ENCODE measurements at regions not wholly inside any gene's neighbourhood (a gene's known extent, or its start where the extent isn't known, plus 50 kb on each side); places are given as distances from the start of the nearest gene placed in this dataset.

- H3K4me3 ChIP-seq, result no peak overlapping the region
- no peaks in the 10 kb centered on the region for H3K4me1 ChIP-seq
- no peaks in the 10 kb centered on the region for H3K27me3 ChIP-seq
- H3K36me3 ChIP-seq, result no peaks in the 10 kb centered on the region
- no peak overlapping the region for H3K27ac ChIP-seq (replicated peaks in 1 of 4)
- whole genome bisulfite sequencing, result 39% methylated on average over 6 of the region's 6 CpGs
- H3K9me3 ChIP-seq, result no peaks in the 10 kb centered on the region
- intact Hi-C loops (cut with DNase I), result no loop called here
- DNase-seq (ENCODE audit: extremely low spot score), result no peak
- TF ChIP-seq, protein P1, sequence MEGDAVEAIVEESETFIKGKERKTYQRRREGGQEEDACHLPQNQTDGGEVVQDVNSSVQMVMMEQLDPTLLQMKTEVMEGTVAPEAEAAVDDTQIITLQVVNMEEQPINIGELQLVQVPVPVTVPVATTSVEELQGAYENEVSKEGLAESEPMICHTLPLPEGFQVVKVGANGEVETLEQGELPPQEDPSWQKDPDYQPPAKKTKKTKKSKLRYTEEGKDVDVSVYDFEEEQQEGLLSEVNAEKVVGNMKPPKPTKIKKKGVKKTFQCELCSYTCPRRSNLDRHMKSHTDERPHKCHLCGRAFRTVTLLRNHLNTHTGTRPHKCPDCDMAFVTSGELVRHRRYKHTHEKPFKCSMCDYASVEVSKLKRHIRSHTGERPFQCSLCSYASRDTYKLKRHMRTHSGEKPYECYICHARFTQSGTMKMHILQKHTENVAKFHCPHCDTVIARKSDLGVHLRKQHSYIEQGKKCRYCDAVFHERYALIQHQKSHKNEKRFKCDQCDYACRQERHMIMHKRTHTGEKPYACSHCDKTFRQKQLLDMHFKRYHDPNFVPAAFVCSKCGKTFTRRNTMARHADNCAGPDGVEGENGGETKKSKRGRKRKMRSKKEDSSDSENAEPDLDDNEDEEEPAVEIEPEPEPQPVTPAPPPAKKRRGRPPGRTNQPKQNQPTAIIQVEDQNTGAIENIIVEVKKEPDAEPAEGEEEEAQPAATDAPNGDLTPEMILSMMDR (IDR thresholded peaks at IDR 0.05), result no peak
- TF ChIP-seq POLR2A (IDR thresholded peaks at IDR 0.05; ENCODE audit: low read depth) (no peak), POLR2AphosphoS5 (IDR thresholded peaks at IDR 0.05) (no peak), EP300 (IDR thresholded peaks at IDR 0.05) (no peak)
Measured at GRCh38 chr4:66814277-66814676, 731.0 kb downstream of the CENPC start.

DNA sequence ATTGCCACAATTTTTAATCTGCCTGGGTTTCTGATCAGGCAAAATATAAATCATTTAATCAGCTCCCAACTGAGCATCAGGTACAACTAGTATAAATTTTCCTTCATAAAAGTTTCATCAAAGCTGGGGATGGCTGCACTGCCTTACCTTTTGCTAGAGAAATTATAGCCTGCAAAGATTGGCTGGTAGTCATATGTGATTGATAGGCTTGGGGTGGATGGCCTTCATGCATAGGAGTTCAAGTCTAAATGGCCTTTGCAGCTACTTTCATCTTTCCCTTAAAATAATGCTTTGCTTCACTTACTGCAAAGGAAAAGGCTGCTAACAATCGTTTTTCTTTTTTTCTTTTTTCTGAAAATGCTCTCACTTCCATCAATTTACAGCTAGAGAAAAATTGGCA lies 739.7 kb downstream of the CENPC start:
- no peak for TF ChIP-seq EP300 (IDR thresholded peaks at IDR 0.05)
- no peak for TF ChIP-seq POLR2AphosphoS5 (IDR thresholded peaks at IDR 0.05)
- TF ChIP-seq, protein P1 (IDR thresholded peaks at IDR 0.05), result no peak
- TF ChIP-seq POLR2A (IDR thresholded peaks at IDR 0.05; ENCODE audit: low read depth), result no peak
- Histone ChIP-seq H3K36me3 (no peaks in the 10 kb centered on the region), H3K9me3 (no peaks in the 10 kb centered on the region), H3K27ac (replicated peaks in 1 of 4) (no peak overlapping the region), H3K4me3 (no peak overlapping the region), H3K4me1 (no peaks in the 10 kb centered on the region), H3K27me3 (no peaks in the 10 kb centered on the region)
- intact Hi-C loops (cut with DNase I), result no loop called here
- DNase-seq (ENCODE audit: extremely low spot score), result no peak
- 48% methylated on average over 1 of the region's 1 CpG for WGBS

DNA sequence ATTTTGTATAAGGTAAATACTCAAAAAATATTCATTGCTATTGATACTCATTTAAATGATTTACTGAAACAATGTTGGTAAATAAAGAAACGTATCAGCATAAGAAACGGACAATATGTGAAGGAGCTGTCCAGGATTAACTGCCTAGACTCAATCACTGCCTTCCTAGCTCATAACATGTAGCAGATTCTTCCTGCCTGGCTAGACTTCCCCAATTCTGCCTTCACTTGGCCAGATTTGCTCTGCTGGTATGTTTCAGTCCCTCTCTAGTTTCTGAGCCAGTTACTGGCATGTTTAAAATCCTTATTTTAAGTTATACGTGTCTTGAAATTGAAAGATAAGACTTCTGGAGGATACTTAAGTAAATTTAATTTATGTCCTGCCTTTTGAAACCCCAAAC lies 740.3 kb downstream of the CENPC start:
- TF ChIP-seq, protein P1 (IDR thresholded peaks at IDR 0.05), result no peak
- TF ChIP-seq POLR2AphosphoS5 (IDR thresholded peaks at IDR 0.05), result no peak
- no peak for TF ChIP-seq POLR2A (IDR thresholded peaks at IDR 0.05; ENCODE audit: low read depth)
- TF ChIP-seq EP300 (IDR thresholded peaks at IDR 0.05), result no peak
- WGBS, result 47% methylated on average over 3 of the region's 3 CpGs
- Histone ChIP-seq H3K36me3 (no peaks in the 10 kb centered on the region), H3K4me3 (no peak overlapping the region), H3K27ac (replicated peaks in 1 of 4) (no peak overlapping the region), H3K9me3 (no peaks in the 10 kb centered on the region), H3K27me3 (no peaks in the 10 kb centered on the region), H3K4me1 (no peaks in the 10 kb centered on the region)
- DNase-seq (ENCODE audit: extremely low spot score), result no peak
- intact Hi-C loops (cut with DNase I), result no loop called here

- TF ChIP-seq POLR2AphosphoS5 (IDR thresholded peaks at IDR 0.05) (no peak), POLR2A (IDR thresholded peaks at IDR 0.05; ENCODE audit: low read depth) (no peak), EP300 (IDR thresholded peaks at IDR 0.05) (no peak)
- TF ChIP-seq, protein P1 (IDR thresholded peaks at IDR 0.05), result no peak
- intact Hi-C loops (cut with DNase I), result no loop called here
- no peak for DNase-seq (ENCODE audit: extremely low spot score)
- Histone ChIP-seq H3K27ac (replicated peaks in 1 of 4) (no peak overlapping the region), H3K4me3 (no peak overlapping the region), H3K4me1 (no peaks in the 10 kb centered on the region), H3K9me3 (no peaks in the 10 kb centered on the region), H3K36me3 (no peaks in the 10 kb centered on the region), H3K27me3 (no peaks in the 10 kb centered on the region)
- 83% methylated on average over 2 of the region's 2 CpGs for WGBS
Measured at GRCh38 chr4:66797608-66798007, 747.7 kb downstream of the CENPC start.

DNA sequence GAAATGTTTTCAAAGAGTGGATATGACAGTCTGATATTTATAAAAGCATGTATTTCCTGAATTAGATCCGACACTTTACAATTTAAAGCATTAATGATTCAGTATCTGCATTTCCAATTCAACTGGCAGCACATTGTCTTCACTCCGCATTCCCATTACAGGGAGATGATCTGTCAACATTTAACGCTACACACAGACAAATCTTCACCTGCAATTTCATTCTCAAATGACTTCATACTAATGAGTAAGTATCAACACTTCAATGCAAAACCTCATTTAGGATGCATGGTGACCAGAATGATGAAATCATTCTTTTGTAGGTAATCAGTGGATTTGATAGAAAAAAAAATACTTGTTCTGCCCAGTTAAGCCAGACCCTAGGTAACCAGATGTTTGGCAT lies 749.6 kb downstream of the CENPC start:
- no peaks in the 10 kb centered on the region for H3K4me1 ChIP-seq
- no peak for TF ChIP-seq POLR2AphosphoS5 (IDR thresholded peaks at IDR 0.05)
- TF ChIP-seq, protein P1 (IDR thresholded peaks at IDR 0.05), result no peak
- TF ChIP-seq POLR2A (IDR thresholded peaks at IDR 0.05; ENCODE audit: low read depth), result no peak
- TF ChIP-seq EP300 (IDR thresholded peaks at IDR 0.05), result no peak
- intact Hi-C loops (cut with DNase I), result no loop called here
- no peak for DNase-seq (ENCODE audit: extremely low spot score)
- H3K36me3 ChIP-seq, result no peaks in the 10 kb centered on the region
- H3K4me3 ChIP-seq, result no peak overlapping the region
- WGBS, result 86% methylated on average over 3 of the region's 3 CpGs
- H3K27me3 ChIP-seq, result no peaks in the 10 kb centered on the region
- no peaks in the 10 kb centered on the region for H3K9me3 ChIP-seq
- no peak overlapping the region for H3K27ac ChIP-seq (replicated peaks in 1 of 4)

All from esophagus muscularis mucosa (tissue), 4 donors.